ENCODE measurements at regions not wholly inside any gene's neighbourhood (a gene's known extent, or its start where the extent isn't known, plus 50 kb on each side); places are given as distances from the start of the nearest gene placed in this dataset.

GRCh38 chr12:66050610-66051009, 79.9 kb downstream of the LLPH start:
- peak overlapping the region; percentile 68 for H3K27ac ChIP-seq (ENCODE audit: control insufficient read depth, insufficient read depth)
- peaks cover 42% of the 10 kb centered on the region for H3K4me1 ChIP-seq (ENCODE audit: control insufficient read depth, insufficient read depth, low read length)
- DNase-seq (ENCODE audit: low read depth, low spot score): no peak
- BruUV-seq (replicated peaks): no TSS peak
- ATAC-seq: peak; percentile 57
- RAD21 ChIA-PET (ENCODE audit: unreplicated experiment): interaction anchor here (0.5 to 2.5 kb wide), 6 partner anchors 9 to 125 kb away, joined by 3 to 10 read pairs (median 3); no protein-coding TSS in a partner anchor
- intact Hi-C loops (cut with micrococcal nuclease; ENCODE audit: unreplicated experiment): loop anchor here (10.0 kb wide), 2 partner anchors 1166 to 1436 kb away; partner anchors contain the start of gene RASSF3
- H3K27me3 ChIP-seq (replicated peaks in 1 of 2; ENCODE audit: control insufficient read depth in 2 of 2, insufficient read depth in 2 of 2, low read length in 1 of 2): no peaks in the 10 kb centered on the region
- no peak overlapping the region for H3K4me3 ChIP-seq
- no peaks in the 10 kb centered on the region for H4K20me1 ChIP-seq (ENCODE audit: control insufficient read depth, insufficient read depth)
- H3K79me2 ChIP-seq (ENCODE audit: control insufficient read depth, insufficient read depth, low read length): no peaks in the 10 kb centered on the region
- peak overlapping the region; percentile 34; the same call in 1 of the 2 replicates for H2AFZ ChIP-seq (ENCODE audit: control insufficient read depth, low read depth, low read length)
- 0 out of 2 replicates have a peak overlapping the region, but pooled peaks have one; percentile 16 for H3K9ac ChIP-seq (ENCODE audit: control insufficient read depth, insufficient read depth, low read length)
- POLR2A ChIA-PET: interaction anchor here (1.6 to 1.8 kb wide), 2 partner anchors 12 to 21 kb away, joined by 5 to 8 read pairs; no protein-coding TSS in a partner anchor
- in situ Hi-C loops (cut with MboI): no loop called here
- CTCF ChIA-PET: interaction anchor here (1.3 kb wide), 1 partner anchor 16 kb away, joined by 3 read pairs; no protein-coding TSS in a partner anchor
- H3K9me3 ChIP-seq (replicated peaks; ENCODE audit: control insufficient read depth, insufficient read depth, low read length): no peaks in the 10 kb centered on the region; the same call in none of the 3 replicates
- WGBS (ENCODE audit: insufficient coverage, insufficient replicate concordance, low lambda C conversion rate, missing lambda C conversion rate): 0% methylated on average over 1 of the region's 1 CpG
- H3K4me2 ChIP-seq (ENCODE audit: control insufficient read depth, insufficient read depth): peak overlapping the region; percentile 57; the same call in 1 of the 2 replicates
- FAIRE-seq: no peak
- H3K36me3 ChIP-seq (ENCODE audit: control insufficient read depth in 2 of 2, insufficient read depth in 2 of 2, low read length in 1 of 2): no peaks in the 10 kb centered on the region; a peak in 1 of 4 replicates
- SMC1A ChIA-PET (ENCODE audit: uncharacterized antibody, unreplicated experiment): interaction anchor here (0.8 to 2.9 kb wide), 6 partner anchors 10 to 42 kb away, joined by 3 to 10 read pairs (median 6); no protein-coding TSS in a partner anchor
- TF ChIP-seq GATAD2B (conservative IDR thresholded peaks at IDR 0.05; ENCODE audit: low read depth) (no peak; the same call in 1 of the 2 replicates), KDM1A (IDR thresholded peaks at IDR 0.05; ENCODE audit: borderline replicate concordance) (no peak), RUNX3 (IDR thresholded peaks at IDR 0.05; ENCODE audit: low read length) (no peak), NBN (IDR thresholded peaks at IDR 0.05) (no peak), JUNB (IDR thresholded peaks at IDR 0.05) (peak; percentile 57), EED (IDR thresholded peaks at IDR 0.05; ENCODE audit: low read depth) (0 out of 2 replicates have a peak, but pooled peaks have one; percentile 17), SUZ12 (IDR thresholded peaks at IDR 0.05; ENCODE audit: unreplicated experiment) (no peak), SKIL (IDR thresholded peaks at IDR 0.05; ENCODE audit: low read depth, poor library complexity, severe bottlenecking) (no peak), IKZF2 (IDR thresholded peaks at IDR 0.05) (peak; percentile 48 to 60; a peak in 3 of 4 replicates), NFYA (IDR thresholded peaks at IDR 0.05; ENCODE audit: borderline replicate concordance, low read depth, low read length) (no peak), YBX1 (IDR thresholded peaks at IDR 0.05) (no peak), DPF2 (IDR thresholded peaks at IDR 0.05) (no peak), SMAD1 (IDR thresholded peaks at IDR 0.05; ENCODE audit: low read depth, partially characterized antibody) (no peak), NFYB (IDR thresholded peaks at IDR 0.05; ENCODE audit: insufficient read depth, low read depth, low read length) (no peak), HDAC2 (IDR thresholded peaks at IDR 0.05) (no peak), ZNF274 (IDR thresholded peaks at IDR 0.05; ENCODE audit: insufficient read depth, insufficient read length) (no peak), BACH1 (IDR thresholded peaks at IDR 0.05; ENCODE audit: borderline replicate concordance) (no peak), FOXK2 (IDR thresholded peaks at IDR 0.05) (no peak), SMARCA5 (IDR thresholded peaks at IDR 0.05) (no peak), RELB (IDR thresholded peaks at IDR 0.05; ENCODE audit: low read depth) (peak; percentile 73), MEF2A (IDR thresholded peaks at IDR 0.05; ENCODE audit: insufficient read depth, low read depth, low read length) (no peak), PAX5 (IDR thresholded peaks at IDR 0.05; ENCODE audit: borderline replicate concordance, low read depth, low read length) (no peak), SIX5 (IDR thresholded peaks at IDR 0.05; ENCODE audit: low read depth, low read length, severe bottlenecking) (no peak), CREB1 (IDR thresholded peaks at IDR 0.05; ENCODE audit: low read depth) (no peak)
